ENCODE measurements at regions not wholly inside any gene's neighbourhood (a gene's known extent, or its start where the extent isn't known, plus 50 kb on each side); places are given as distances from the start of the nearest gene placed in this dataset.

DNA sequence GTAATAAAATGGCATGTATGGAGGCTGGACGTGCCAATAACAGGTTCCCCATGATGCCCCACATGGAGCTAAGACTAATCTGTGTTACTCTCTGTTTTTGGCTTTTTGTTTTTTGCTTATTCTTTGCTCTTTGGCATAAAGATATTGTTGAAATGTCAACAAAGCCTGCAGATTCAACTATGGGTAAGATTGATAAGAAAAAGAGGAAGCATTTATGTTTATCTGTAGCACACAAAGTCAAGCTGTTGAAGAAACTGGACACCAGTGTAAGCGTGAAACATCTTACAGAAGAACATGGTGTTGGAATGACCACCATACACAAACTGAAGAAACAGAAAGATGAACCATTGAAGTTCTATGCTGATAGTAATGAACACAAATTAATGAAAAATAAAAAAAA, 402.7 kb downstream of the LTN1 start (continued):
- TF ChIP-seq TCF3 (CRISPR knock-in tag; IDR thresholded peaks at IDR 0.05) = peak; percentile 49; the same call in 1 of the 2 replicates
- TF ChIP-seq, protein P1, sequence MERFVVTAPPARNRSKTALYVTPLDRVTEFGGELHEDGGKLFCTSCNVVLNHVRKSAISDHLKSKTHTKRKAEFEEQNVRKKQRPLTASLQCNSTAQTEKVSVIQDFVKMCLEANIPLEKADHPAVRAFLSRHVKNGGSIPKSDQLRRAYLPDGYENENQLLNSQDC (CRISPR knock-in tag; IDR thresholded peaks at IDR 0.05) = no peak
- no peak for TF ChIP-seq SMARCA5 (IDR thresholded peaks at IDR 0.05)
- TF ChIP-seq HDAC1 (IDR thresholded peaks at IDR 0.05) = no peak
- peak; percentile 31 for TF ChIP-seq ARID1B (IDR thresholded peaks at IDR 0.05)
- TF ChIP-seq, protein P2, sequence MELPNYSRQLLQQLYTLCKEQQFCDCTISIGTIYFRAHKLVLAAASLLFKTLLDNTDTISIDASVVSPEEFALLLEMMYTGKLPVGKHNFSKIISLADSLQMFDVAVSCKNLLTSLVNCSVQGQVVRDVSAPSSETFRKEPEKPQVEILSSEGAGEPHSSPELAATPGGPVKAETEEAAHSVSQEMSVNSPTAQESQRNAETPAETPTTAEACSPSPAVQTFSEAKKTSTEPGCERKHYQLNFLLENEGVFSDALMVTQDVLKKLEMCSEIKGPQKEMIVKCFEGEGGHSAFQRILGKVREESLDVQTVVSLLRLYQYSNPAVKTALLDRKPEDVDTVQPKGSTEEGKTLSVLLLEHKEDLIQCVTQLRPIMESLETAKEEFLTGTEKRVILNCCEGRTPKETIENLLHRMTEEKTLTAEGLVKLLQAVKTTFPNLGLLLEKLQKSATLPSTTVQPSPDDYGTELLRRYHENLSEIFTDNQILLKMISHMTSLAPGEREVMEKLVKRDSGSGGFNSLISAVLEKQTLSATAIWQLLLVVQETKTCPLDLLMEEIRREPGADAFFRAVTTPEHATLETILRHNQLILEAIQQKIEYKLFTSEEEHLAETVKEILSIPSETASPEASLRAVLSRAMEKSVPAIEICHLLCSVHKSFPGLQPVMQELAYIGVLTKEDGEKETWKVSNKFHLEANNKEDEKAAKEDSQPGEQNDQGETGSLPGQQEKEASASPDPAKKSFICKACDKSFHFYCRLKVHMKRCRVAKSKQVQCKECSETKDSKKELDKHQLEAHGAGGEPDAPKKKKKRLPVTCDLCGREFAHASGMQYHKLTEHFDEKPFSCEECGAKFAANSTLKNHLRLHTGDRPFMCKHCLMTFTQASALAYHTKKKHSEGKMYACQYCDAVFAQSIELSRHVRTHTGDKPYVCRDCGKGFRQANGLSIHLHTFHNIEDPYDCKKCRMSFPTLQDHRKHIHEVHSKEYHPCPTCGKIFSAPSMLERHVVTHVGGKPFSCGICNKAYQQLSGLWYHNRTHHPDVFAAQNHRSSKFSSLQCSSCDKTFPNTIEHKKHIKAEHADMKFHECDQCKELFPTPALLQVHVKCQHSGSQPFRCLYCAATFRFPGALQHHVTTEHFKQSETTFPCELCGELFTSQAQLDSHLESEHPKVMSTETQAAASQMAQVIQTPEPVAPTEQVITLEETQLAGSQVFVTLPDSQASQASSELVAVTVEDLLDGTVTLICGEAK (IDR thresholded peaks at IDR 0.05) = peak; percentile 88
- TF ChIP-seq, protein P2 (CRISPR knock-in tag; IDR thresholded peaks at IDR 0.05) = peak; percentile 72; the same call in 1 of the 2 replicates
- peak; percentile 39; the same call in 1 of the 2 replicates for TF ChIP-seq TEAD4 (IDR thresholded peaks at IDR 0.05; ENCODE audit: low read length)
- TF ChIP-seq TEAD4 (CRISPR knock-in tag; IDR thresholded peaks at IDR 0.05; ENCODE audit: borderline replicate concordance) = no peak
- TF ChIP-seq, protein P3, sequence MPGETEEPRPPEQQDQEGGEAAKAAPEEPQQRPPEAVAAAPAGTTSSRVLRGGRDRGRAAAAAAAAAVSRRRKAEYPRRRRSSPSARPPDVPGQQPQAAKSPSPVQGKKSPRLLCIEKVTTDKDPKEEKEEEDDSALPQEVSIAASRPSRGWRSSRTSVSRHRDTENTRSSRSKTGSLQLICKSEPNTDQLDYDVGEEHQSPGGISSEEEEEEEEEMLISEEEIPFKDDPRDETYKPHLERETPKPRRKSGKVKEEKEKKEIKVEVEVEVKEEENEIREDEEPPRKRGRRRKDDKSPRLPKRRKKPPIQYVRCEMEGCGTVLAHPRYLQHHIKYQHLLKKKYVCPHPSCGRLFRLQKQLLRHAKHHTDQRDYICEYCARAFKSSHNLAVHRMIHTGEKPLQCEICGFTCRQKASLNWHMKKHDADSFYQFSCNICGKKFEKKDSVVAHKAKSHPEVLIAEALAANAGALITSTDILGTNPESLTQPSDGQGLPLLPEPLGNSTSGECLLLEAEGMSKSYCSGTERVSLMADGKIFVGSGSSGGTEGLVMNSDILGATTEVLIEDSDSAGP (CRISPR knock-in tag; IDR thresholded peaks at IDR 0.05) = no peak
- TF ChIP-seq STAG1 (CRISPR knock-in tag; IDR thresholded peaks at IDR 0.05; ENCODE audit: borderline replicate concordance) = no peak
- no peak for TF ChIP-seq ZNF408 (CRISPR knock-in tag; IDR thresholded peaks at IDR 0.05; ENCODE audit: low read depth)
- no peak for TF ChIP-seq BCL6 (CRISPR knock-in tag; IDR thresholded peaks at IDR 0.05)
- TF ChIP-seq, protein P4, sequence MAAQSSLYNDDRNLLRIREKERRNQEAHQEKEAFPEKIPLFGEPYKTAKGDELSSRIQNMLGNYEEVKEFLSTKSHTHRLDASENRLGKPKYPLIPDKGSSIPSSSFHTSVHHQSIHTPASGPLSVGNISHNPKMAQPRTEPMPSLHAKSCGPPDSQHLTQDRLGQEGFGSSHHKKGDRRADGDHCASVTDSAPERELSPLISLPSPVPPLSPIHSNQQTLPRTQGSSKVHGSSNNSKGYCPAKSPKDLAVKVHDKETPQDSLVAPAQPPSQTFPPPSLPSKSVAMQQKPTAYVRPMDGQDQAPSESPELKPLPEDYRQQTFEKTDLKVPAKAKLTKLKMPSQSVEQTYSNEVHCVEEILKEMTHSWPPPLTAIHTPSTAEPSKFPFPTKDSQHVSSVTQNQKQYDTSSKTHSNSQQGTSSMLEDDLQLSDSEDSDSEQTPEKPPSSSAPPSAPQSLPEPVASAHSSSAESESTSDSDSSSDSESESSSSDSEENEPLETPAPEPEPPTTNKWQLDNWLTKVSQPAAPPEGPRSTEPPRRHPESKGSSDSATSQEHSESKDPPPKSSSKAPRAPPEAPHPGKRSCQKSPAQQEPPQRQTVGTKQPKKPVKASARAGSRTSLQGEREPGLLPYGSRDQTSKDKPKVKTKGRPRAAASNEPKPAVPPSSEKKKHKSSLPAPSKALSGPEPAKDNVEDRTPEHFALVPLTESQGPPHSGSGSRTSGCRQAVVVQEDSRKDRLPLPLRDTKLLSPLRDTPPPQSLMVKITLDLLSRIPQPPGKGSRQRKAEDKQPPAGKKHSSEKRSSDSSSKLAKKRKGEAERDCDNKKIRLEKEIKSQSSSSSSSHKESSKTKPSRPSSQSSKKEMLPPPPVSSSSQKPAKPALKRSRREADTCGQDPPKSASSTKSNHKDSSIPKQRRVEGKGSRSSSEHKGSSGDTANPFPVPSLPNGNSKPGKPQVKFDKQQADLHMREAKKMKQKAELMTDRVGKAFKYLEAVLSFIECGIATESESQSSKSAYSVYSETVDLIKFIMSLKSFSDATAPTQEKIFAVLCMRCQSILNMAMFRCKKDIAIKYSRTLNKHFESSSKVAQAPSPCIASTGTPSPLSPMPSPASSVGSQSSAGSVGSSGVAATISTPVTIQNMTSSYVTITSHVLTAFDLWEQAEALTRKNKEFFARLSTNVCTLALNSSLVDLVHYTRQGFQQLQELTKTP (IDR thresholded peaks at IDR 0.05; ENCODE audit: low read depth in 1 of 2, partially characterized antibody in 2 of 2) = no peak
- no peak for TF ChIP-seq NBN (IDR thresholded peaks at IDR 0.05; ENCODE audit: low read depth)
